GM13977 (cell line): ENCODE measurements at regions not wholly inside any gene's neighbourhood (a gene's known extent, or its start where the extent isn't known, plus 50 kb on each side); places are given as distances from the start of the nearest gene placed in this dataset.

Experiments used
- DNase-seq: peaks from one replicate; pipeline ENCODE4 v3.0.0; 2012; ENCODE audit warnings: low spot score
- CTCF ChIP-seq: IDR thresholded peaks from 2 replicates; pipeline ENCODE4 v1.5.1; 2012; ENCODE audit warnings: mild to moderate bottlenecking, control low read depth; ENCODE audit not compliant: insufficient read depth; ENCODE audit errors: extremely low read depth, missing control alignments
- in situ Hi-C: fragments of 300-500 bp; cut with MboI; formaldehyde crosslinking; loops from one replicate; pipeline ENCODE4 v1.12.0; 2022; ENCODE audit warnings: low sequenced_read_pairs, low pct_unique_long_range_greater_than_20kb, mixed read lengths, inconsistent platforms; ENCODE audit not compliant: unreplicated experiment

- no peak for TF ChIP-seq CTCF
- no peak for DNase-seq
- in situ Hi-C loops = no loop called here
Measured at GRCh38 chr2:225170162-225170561, 127.9 kb upstream of the DOCK10 start.

DNA sequence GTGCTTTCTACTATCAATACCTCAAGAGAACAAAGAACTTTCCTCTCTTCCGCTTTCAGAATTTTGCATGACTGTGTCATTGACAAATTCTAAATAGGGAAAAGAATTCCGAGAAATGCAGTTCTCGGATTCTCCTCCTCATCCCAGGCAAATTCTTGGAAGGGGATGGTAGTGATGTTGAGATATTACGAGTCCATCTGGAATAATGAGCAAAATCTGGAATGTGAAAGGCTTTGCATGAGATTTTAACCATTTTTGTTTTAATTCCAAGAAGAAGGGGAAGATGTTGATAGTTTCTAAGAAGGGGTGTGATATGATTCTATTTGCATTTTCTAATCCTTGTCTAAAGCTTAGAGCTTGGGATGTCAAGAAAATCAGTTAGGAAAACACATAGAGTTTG, 127.1 kb upstream of the DOCK10 start:
- in situ Hi-C loops = no loop called here

GRCh38 chr2:225165052-225165451, 122.8 kb upstream of the DOCK10 start:
- no peak for TF ChIP-seq CTCF
- DNase-seq = no peak
- in situ Hi-C loops = no loop called here

More for the DNA sequence above, 127.1 kb upstream of the DOCK10 start:
- no peak for DNase-seq
- no peak for TF ChIP-seq CTCF

DNA sequence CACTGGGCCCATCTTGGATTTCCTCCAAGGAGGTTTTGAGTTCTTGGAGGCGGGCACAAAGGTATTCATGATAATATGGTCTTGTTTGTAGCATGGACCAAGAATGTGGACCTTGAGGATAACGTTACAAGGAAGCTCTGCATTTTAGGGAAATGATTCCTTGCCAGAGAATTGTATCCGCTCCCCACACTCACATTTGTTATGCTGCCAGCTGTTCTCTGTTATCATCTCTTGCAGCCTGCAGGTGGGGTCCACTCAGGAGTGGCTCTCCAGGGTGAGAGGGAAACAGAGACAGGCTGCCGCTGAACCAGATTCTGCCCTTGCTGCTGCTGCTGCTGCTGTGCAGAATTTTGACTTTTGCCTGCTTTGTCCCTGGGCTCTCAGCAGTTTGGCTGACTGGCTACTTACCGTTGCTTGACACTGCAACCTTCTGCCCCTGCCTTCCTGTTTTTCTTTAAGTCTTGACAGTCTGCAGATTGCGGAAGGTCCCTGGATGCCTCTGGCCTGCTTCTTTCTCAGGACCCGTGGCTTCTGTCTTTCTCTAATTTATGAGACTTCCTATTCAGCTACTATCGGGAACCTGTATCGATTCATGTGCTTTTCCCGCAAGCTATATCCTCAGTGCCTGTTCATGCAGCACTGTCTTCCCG, 122.3 kb upstream of the DOCK10 start:
- in situ Hi-C loops = no loop called here
- DNase-seq = no peak
- no peak for TF ChIP-seq CTCF

- no peak for TF ChIP-seq CTCF
- in situ Hi-C loops = no loop called here
- DNase-seq = no peak
Measured at GRCh38 chr2:225158360-225158759, 116.1 kb upstream of the DOCK10 start.

DNA sequence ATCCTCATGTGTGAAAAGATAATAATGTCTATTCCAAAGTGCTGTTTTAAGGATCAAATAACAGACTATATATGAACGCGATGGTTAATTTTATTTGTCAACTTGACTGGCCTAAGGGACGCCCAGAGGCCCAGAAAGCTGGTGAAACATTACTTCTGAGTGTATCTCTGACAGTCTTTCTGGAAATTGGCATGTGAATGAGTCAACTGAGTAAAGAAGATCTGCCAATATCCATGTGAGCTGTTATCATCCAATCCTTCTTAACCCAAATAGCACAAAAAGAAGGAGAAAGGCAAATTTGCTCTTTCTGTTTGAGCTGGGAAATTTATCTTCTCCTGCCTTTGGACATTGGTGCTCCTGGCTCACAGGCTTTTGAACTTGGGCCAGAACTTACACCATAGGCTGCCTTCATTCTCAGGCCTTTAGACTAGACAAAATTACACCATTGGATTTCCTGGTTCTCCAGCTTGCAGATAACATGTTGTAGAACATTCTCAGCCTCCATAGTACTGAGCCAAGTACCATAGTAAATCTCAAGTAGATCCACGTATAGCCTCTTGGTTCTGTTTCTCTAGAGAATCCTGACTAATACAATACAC, 114.7 kb upstream of the DOCK10 start:
- no peak for TF ChIP-seq CTCF
- DNase-seq = no peak
- in situ Hi-C loops = no loop called here
